PFSK-1 (cell line): ENCODE measurements at regions not wholly inside any gene's neighbourhood (a gene's known extent, or its start where the extent isn't known, plus 50 kb on each side); places are given as distances from the start of the nearest gene placed in this dataset.

Experiments used
- POLR2AphosphoS5 ChIP-seq: IDR thresholded peaks from 2 replicates; pipeline ENCODE4 v1.6.1; 2012; ENCODE audit warnings: low read depth, mild to moderate bottlenecking, control low read depth, low read length, moderate library complexity
- REST ChIP-seq, 2 experiments: IDR thresholded peaks; 2 replicates each; pipeline versions ENCODE4 v1.6.1 to v1.8.0; 2011 to 2012; ENCODE audit warnings: low read depth in 2 of 2, low read length in 2 of 2, control low read depth in 1 of 2, inconsistent platforms in 1 of 2, mild to moderate bottlenecking in 1 of 2, moderate library complexity in 1 of 2; ENCODE audit not compliant: insufficient read depth in 1 of 2
- SIN3A ChIP-seq: IDR thresholded peaks from 2 replicates; pipeline ENCODE4 v1.6.1; 2012; ENCODE audit warnings: mild to moderate bottlenecking, low read length, moderate library complexity, borderline replicate concordance; ENCODE audit not compliant: insufficient read depth
- TAF1 ChIP-seq: IDR thresholded peaks from 2 replicates; pipeline ENCODE4 v1.6.1; 2012; ENCODE audit warnings: low read length, control low read depth, borderline replicate concordance; ENCODE audit not compliant: insufficient read depth

GRCh38 chr11:38819981-38820380 is 2221.9 kb upstream of the RAG2 start:
- no peak for TF ChIP-seq REST (IDR thresholded peaks at IDR 0.05; ENCODE audit: insufficient read depth in 1 of 2, low read depth in 2 of 2, low read length in 2 of 2)
- TF ChIP-seq SIN3A, result no peak
- TF ChIP-seq POLR2AphosphoS5, result no peak
- no peak for TF ChIP-seq TAF1
